ENCODE measurements at regions not wholly inside any gene's neighbourhood (a gene's known extent, or its start where the extent isn't known, plus 50 kb on each side); places are given as distances from the start of the nearest gene placed in this dataset.
"Not testable (repeated sequence)": the region's sequence is repeated elsewhere in the genome, so short reads cannot be mapped to it uniquely, and the experiment has no call there.

- no peaks in the 10 kb centered on the region for H3K9me3 ChIP-seq (ENCODE audit: insufficient read depth, low read depth, low read length)
- H3K9ac ChIP-seq (ENCODE audit: low read depth, low read length): no peak overlapping the region
- H3K27me3 ChIP-seq (ENCODE audit: insufficient read depth, low read length): no peaks in the 10 kb centered on the region
- no peak overlapping the region for H3K27ac ChIP-seq (ENCODE audit: low read length)
- no peak overlapping the region for H3K4me3 ChIP-seq (ENCODE audit: low read length)
- H3K4me1 ChIP-seq (ENCODE audit: insufficient read depth, low read length): no peaks in the 10 kb centered on the region
- no peaks in the 10 kb centered on the region for H3K36me3 ChIP-seq (ENCODE audit: insufficient read depth, low read depth, low read length)
Observed at GRCh38 chr15:81779181-81779580, 266.6 kb downstream of the MEX3B start.

GRCh38 chr15:81777546-81777945 lies 268.3 kb downstream of the MEX3B start:
- Histone ChIP-seq H3K36me3 (ENCODE audit: insufficient read depth, low read depth, low read length) (no peaks in the 10 kb centered on the region; the same call in 1 of the 2 replicates), H3K27me3 (ENCODE audit: insufficient read depth, low read length) (no peaks in the 10 kb centered on the region), H3K4me1 (ENCODE audit: insufficient read depth, low read length) (no peaks in the 10 kb centered on the region), H3K9me3 (ENCODE audit: insufficient read depth, low read depth, low read length) (no peaks in the 10 kb centered on the region), H3K9ac (ENCODE audit: low read depth, low read length) (no peak overlapping the region), H3K4me3 (ENCODE audit: low read length) (no peak overlapping the region), H3K27ac (ENCODE audit: low read length) (no peak overlapping the region)

GRCh38 chr15:81776976-81777375 lies 268.8 kb downstream of the MEX3B start:
- Histone ChIP-seq H3K27ac (ENCODE audit: low read length) (no peak overlapping the region), H3K4me3 (ENCODE audit: low read length) (no peak overlapping the region), H3K27me3 (ENCODE audit: insufficient read depth, low read length) (no peaks in the 10 kb centered on the region), H3K4me1 (ENCODE audit: insufficient read depth, low read length) (no peaks in the 10 kb centered on the region), H3K36me3 (ENCODE audit: insufficient read depth, low read depth, low read length) (no peaks in the 10 kb centered on the region; the same call in 1 of the 2 replicates), H3K9me3 (ENCODE audit: insufficient read depth, low read depth, low read length) (no peaks in the 10 kb centered on the region), H3K9ac (ENCODE audit: low read depth, low read length) (no peak overlapping the region)

- not testable (repeated sequence) for H3K9ac ChIP-seq (ENCODE audit: low read depth, low read length); H3K4me1 ChIP-seq (ENCODE audit: insufficient read depth, low read length); H3K27ac ChIP-seq (ENCODE audit: low read length); H3K9me3 ChIP-seq (ENCODE audit: insufficient read depth, low read depth, low read length); H3K36me3 ChIP-seq (ENCODE audit: insufficient read depth, low read depth, low read length); H3K4me3 ChIP-seq (ENCODE audit: low read length); H3K27me3 ChIP-seq (ENCODE audit: insufficient read depth, low read length)
Observed at GRCh38 chr15:81775779-81776178, 270.0 kb downstream of the MEX3B start.

GRCh38 chr15:81774309-81774708 lies 271.5 kb downstream of the MEX3B start:
- H3K36me3 ChIP-seq (ENCODE audit: insufficient read depth, low read depth, low read length): no peaks in the 10 kb centered on the region; the same call in 1 of the 2 replicates
- no peaks in the 10 kb centered on the region for H3K27me3 ChIP-seq (ENCODE audit: insufficient read depth, low read length)
- no peak overlapping the region for H3K27ac ChIP-seq (ENCODE audit: low read length)
- no peak overlapping the region for H3K4me3 ChIP-seq (ENCODE audit: low read length)
- H3K9me3 ChIP-seq (ENCODE audit: insufficient read depth, low read depth, low read length): peaks cover 3% of the 10 kb centered on the region; the same call in 1 of the 2 replicates
- H3K4me1 ChIP-seq (ENCODE audit: insufficient read depth, low read length): no peaks in the 10 kb centered on the region
- no peak overlapping the region for H3K9ac ChIP-seq (ENCODE audit: low read depth, low read length)

- no peaks in the 10 kb centered on the region; the same call in 1 of the 2 replicates for H3K36me3 ChIP-seq (ENCODE audit: insufficient read depth, low read depth, low read length)
Observed at GRCh38 chr15:81768773-81769172, 277.0 kb downstream of the MEX3B start.

GRCh38 chr15:81766829-81767475 lies 278.9 kb downstream of the MEX3B start:
- Histone ChIP-seq H3K9me3 (ENCODE audit: insufficient read depth, low read depth, low read length) (peaks cover 4% of the 10 kb centered on the region), H3K9ac (ENCODE audit: low read depth, low read length) (no peak overlapping the region), H3K4me3 (ENCODE audit: low read length) (no peak overlapping the region), H3K27ac (ENCODE audit: low read length) (no peak overlapping the region), H3K4me1 (ENCODE audit: insufficient read depth, low read length) (no peaks in the 10 kb centered on the region), H3K36me3 (ENCODE audit: insufficient read depth, low read depth, low read length) (no peaks in the 10 kb centered on the region), H3K27me3 (ENCODE audit: insufficient read depth, low read length) (no peaks in the 10 kb centered on the region)

More at GRCh38 chr15:81768773-81769172, 277.0 kb downstream of the MEX3B start:
- H3K9me3 ChIP-seq (ENCODE audit: insufficient read depth, low read depth, low read length): peaks cover 4% of the 10 kb centered on the region
- H3K9ac ChIP-seq (ENCODE audit: low read depth, low read length): no peak overlapping the region
- no peaks in the 10 kb centered on the region for H3K4me1 ChIP-seq (ENCODE audit: insufficient read depth, low read length)
- no peaks in the 10 kb centered on the region for H3K27me3 ChIP-seq (ENCODE audit: insufficient read depth, low read length)
- no peak overlapping the region for H3K4me3 ChIP-seq (ENCODE audit: low read length)
- no peak overlapping the region for H3K27ac ChIP-seq (ENCODE audit: low read length)

GRCh38 chr15:81765816-81766215 lies 280.0 kb downstream of the MEX3B start:
- Histone ChIP-seq H3K9me3 (ENCODE audit: insufficient read depth, low read depth, low read length) (peaks cover 4% of the 10 kb centered on the region), H3K4me3 (ENCODE audit: low read length) (no peak overlapping the region), H3K27ac (ENCODE audit: low read length) (no peak overlapping the region), H3K27me3 (ENCODE audit: insufficient read depth, low read length) (no peaks in the 10 kb centered on the region), H3K4me1 (ENCODE audit: insufficient read depth, low read length) (no peaks in the 10 kb centered on the region), H3K9ac (ENCODE audit: low read depth, low read length) (no peak overlapping the region), H3K36me3 (ENCODE audit: insufficient read depth, low read depth, low read length) (no peaks in the 10 kb centered on the region)

- peaks cover 8% of the 10 kb centered on the region for H3K4me1 ChIP-seq (ENCODE audit: insufficient read depth, low read length)
- H3K9ac ChIP-seq (ENCODE audit: low read depth, low read length): no peak overlapping the region
- no peaks in the 10 kb centered on the region for H3K9me3 ChIP-seq (ENCODE audit: insufficient read depth, low read depth, low read length)
- H3K4me3 ChIP-seq (ENCODE audit: low read length): no peak overlapping the region
- H3K27me3 ChIP-seq (ENCODE audit: insufficient read depth, low read length): no peaks in the 10 kb centered on the region
- no peak overlapping the region for H3K27ac ChIP-seq (ENCODE audit: low read length)
- no peaks in the 10 kb centered on the region for H3K36me3 ChIP-seq (ENCODE audit: insufficient read depth, low read depth, low read length)
Observed at GRCh38 chr15:81763304-81763703, 282.5 kb downstream of the MEX3B start.

GRCh38 chr15:81760686-81761085 lies 285.1 kb downstream of the MEX3B start:
- H3K9ac ChIP-seq (ENCODE audit: low read depth, low read length): no peak overlapping the region
- no peak overlapping the region for H3K4me3 ChIP-seq (ENCODE audit: low read length)
- no peak overlapping the region for H3K27ac ChIP-seq (ENCODE audit: low read length)
- peaks cover 8% of the 10 kb centered on the region for H3K4me1 ChIP-seq (ENCODE audit: insufficient read depth, low read length)
- no peaks in the 10 kb centered on the region for H3K36me3 ChIP-seq (ENCODE audit: insufficient read depth, low read depth, low read length)
- no peaks in the 10 kb centered on the region for H3K27me3 ChIP-seq (ENCODE audit: insufficient read depth, low read length)
- H3K9me3 ChIP-seq (ENCODE audit: insufficient read depth, low read depth, low read length): no peaks in the 10 kb centered on the region

- Histone ChIP-seq H3K36me3 (ENCODE audit: insufficient read depth, low read depth, low read length) (no peaks in the 10 kb centered on the region), H3K27ac (ENCODE audit: low read length) (no peak overlapping the region), H3K9ac (ENCODE audit: low read depth, low read length) (no peak overlapping the region), H3K27me3 (ENCODE audit: insufficient read depth, low read length) (no peaks in the 10 kb centered on the region), H3K9me3 (ENCODE audit: insufficient read depth, low read depth, low read length) (no peaks in the 10 kb centered on the region), H3K4me3 (ENCODE audit: low read length) (no peak overlapping the region), H3K4me1 (ENCODE audit: insufficient read depth, low read length) (peaks cover 11% of the 10 kb centered on the region)
Observed at GRCh38 chr15:81758818-81759284, 287.0 kb downstream of the MEX3B start.

GRCh38 chr15:81755626-81756025 lies 290.2 kb downstream of the MEX3B start:
- no peaks in the 10 kb centered on the region for H3K36me3 ChIP-seq (ENCODE audit: insufficient read depth, low read depth, low read length)
- H3K4me3 ChIP-seq (ENCODE audit: low read length): no peak overlapping the region
- peaks cover 33% of the 10 kb centered on the region for H3K4me1 ChIP-seq (ENCODE audit: insufficient read depth, low read length)
- no peaks in the 10 kb centered on the region for H3K27me3 ChIP-seq (ENCODE audit: insufficient read depth, low read length)
- no peaks in the 10 kb centered on the region for H3K9me3 ChIP-seq (ENCODE audit: insufficient read depth, low read depth, low read length)
- H3K9ac ChIP-seq (ENCODE audit: low read depth, low read length): no peak overlapping the region
- no peak overlapping the region for H3K27ac ChIP-seq (ENCODE audit: low read length)
